ENCODE measurements at regions not wholly inside any gene's neighbourhood (a gene's known extent, or its start where the extent isn't known, plus 50 kb on each side); places are given as distances from the start of the nearest gene placed in this dataset.

GRCh38 chr21:43268804-43269186, 100.0 kb downstream of the CRYAA start:
- TF ChIP-seq POLR2AphosphoS5 (IDR thresholded peaks at IDR 0.05; ENCODE audit: borderline replicate concordance, low read depth, low read length) = no peak
- no peak for TF ChIP-seq EZH2 (IDR thresholded peaks at IDR 0.05)

All from SK-N-MC (cell line).